H1 (cell line): ENCODE measurements at regions not wholly inside any gene's neighbourhood (a gene's known extent, or its start where the extent isn't known, plus 50 kb on each side); places are given as distances from the start of the nearest gene placed in this dataset.

Source experiments
- CTCF ChIA-PET: fragments of 300-600 bp; sonication (Branson Sonifier 250); formaldehyde crosslinking; loops from one replicate; lab custom pipeline; 2021; ENCODE audit not compliant: partially characterized antibody; lab: Charles Lee
- POLR2A ChIA-PET: fragments of 300-600 bp; sonication (Branson Sonifier 250); formaldehyde crosslinking; loops from one replicate; lab custom pipeline; 2021; ENCODE audit warnings: inconsistent platforms; ENCODE audit not compliant: partially characterized antibody; lab: Charles Lee
- DNase-seq, 2 experiments: peaks; one replicate each; pipeline versions ENCODE4 v3.0.0 to v3.0.0-alpha.2; 2010 to 2022; ENCODE audit warnings: low spot score in 2 of 2, low read depth in 1 of 2, mixed read lengths in 1 of 2
- FAIRE-seq: peaks from 2 replicates; lab custom pipeline; 2011; peaks lifted over from hg19 to GRCh38; lab: Jason Lieb, UNC
- H2AFZ ChIP-seq: 2 replicates; pipeline ENCODE4 v1.8.1; 2012; ENCODE audit warnings: low read length, inconsistent platforms
- H2AK5ac ChIP-seq: 2 replicates; pipeline ENCODE4 v1.6.1; 2013; ENCODE audit warnings: low read depth, low read length
- H2BK120ac ChIP-seq: replicated peaks from 2 replicates; pipeline ENCODE3; 2013; ENCODE audit warnings: low read depth, low read length, inconsistent platforms
- H2BK12ac ChIP-seq: 2 replicates; pipeline ENCODE4 v1.6.1; 2013; ENCODE audit warnings: low read depth, low read length
- H2BK15ac ChIP-seq: 2 replicates; pipeline ENCODE4 v1.6.1; 2013; ENCODE audit warnings: low read length
- H2BK20ac ChIP-seq: 2 replicates; pipeline ENCODE4 v1.6.1; 2013; ENCODE audit warnings: low read length
- H2BK5ac ChIP-seq: 2 replicates; pipeline ENCODE4 v1.6.1; 2013; ENCODE audit warnings: low read depth, low read length
- H3K14ac ChIP-seq: 2 replicates; pipeline ENCODE4 v1.6.1; 2013; ENCODE audit warnings: inconsistent platforms; ENCODE audit not compliant: insufficient read length
- H3K18ac ChIP-seq: 2 replicates; pipeline ENCODE4 v1.6.1; 2013; ENCODE audit warnings: low read length; ENCODE audit errors: extremely low read depth
- H3K23ac ChIP-seq: 2 replicates; pipeline ENCODE4 v1.6.1; 2013; ENCODE audit warnings: inconsistent platforms; ENCODE audit not compliant: insufficient read length
- H3K23me2 ChIP-seq: 2 replicates; pipeline ENCODE4 v1.6.1; 2013; ENCODE audit warnings: low read depth, low read length
- H3K27ac ChIP-seq: 2 replicates; pipeline ENCODE4 v1.6.1; 2011; ENCODE audit warnings: low read depth, low read length, inconsistent platforms
- H3K27me3 ChIP-seq, 4 experiments: replicated peaks in 1 of 4; 1 replicate in 1 of 4; 2 replicates in 3 of 4; pipeline versions ENCODE4 v1.6.1 to v1.8.1; 2011 to 2013; ENCODE audit warnings: low read length in 3 of 4, mild to moderate bottlenecking in 3 of 4, inconsistent platforms in 2 of 4, mixed read lengths in 2 of 4, moderate library complexity in 1 of 4; ENCODE audit not compliant: control insufficient read depth in 3 of 4, insufficient read depth in 3 of 4; ENCODE audit errors: extremely low read depth in 1 of 4
- H3K36me3 ChIP-seq, 4 experiments: 2 replicates each; pipeline versions ENCODE4 v1.6.1 to v1.8.1; 2011 to 2013; ENCODE audit warnings: mild to moderate bottlenecking in 4 of 4, low read length in 3 of 4, moderate library complexity in 2 of 4, control low read depth in 1 of 4, inconsistent platforms in 1 of 4; ENCODE audit not compliant: insufficient read depth in 4 of 4, control insufficient read depth in 2 of 4
- H3K4ac ChIP-seq: replicated peaks from 2 replicates; pipeline ENCODE3; 2013; ENCODE audit warnings: low read length, low read depth, mixed read lengths, inconsistent platforms; ENCODE audit not compliant: insufficient read length
- H3K4me1 ChIP-seq, 4 experiments: replicated peaks in 1 of 4; 1 replicate in 1 of 4; 2 replicates in 3 of 4; pipeline versions ENCODE4 v1.6.1 to v1.8.1; 2011 to 2013; ENCODE audit warnings: low read length in 3 of 4, inconsistent platforms in 2 of 4, mixed read lengths in 1 of 4; ENCODE audit not compliant: insufficient read depth in 4 of 4, control insufficient read depth in 3 of 4
- H3K4me2 ChIP-seq, 2 experiments: 2 replicates each; pipeline versions ENCODE4 v1.6.1 to v1.8.1; 2011 to 2013; ENCODE audit warnings: low read depth in 2 of 2, low read length in 2 of 2, control low read depth in 1 of 2, inconsistent platforms in 1 of 2, mild to moderate bottlenecking in 1 of 2; ENCODE audit not compliant: insufficient read depth in 1 of 2
- H3K4me3 ChIP-seq, 4 experiments: fragments of 200-600, 300-600 bp in 1 of 4; sonication (generic), shearing (Covaris generic), sonication (Bioruptor Twin) in 1 of 4; 2 replicates each; pipeline versions ENCODE4 v1.5.1 to v1.8.1; 2011 to 2016; ENCODE audit warnings: low read length in 4 of 4, low read depth in 3 of 4, control low read depth in 2 of 4, inconsistent platforms in 2 of 4, mild to moderate bottlenecking in 2 of 4, mixed read lengths in 1 of 4, moderate library complexity in 1 of 4; ENCODE audit not compliant: insufficient read depth in 2 of 4; ENCODE audit errors: extremely low read depth in 1 of 4
- H3K56ac ChIP-seq: replicated peaks from 2 replicates; pipeline ENCODE3; 2013; ENCODE audit warnings: low read depth, mild to moderate bottlenecking, mixed read lengths, low read length, inconsistent platforms; ENCODE audit not compliant: insufficient read length
- H3K79me1 ChIP-seq: 2 replicates; pipeline ENCODE4 v1.6.1; 2013; ENCODE audit warnings: low read depth, low read length, control low read depth
- H3K79me2 ChIP-seq, 2 experiments: 2 replicates each; pipeline versions ENCODE4 v1.6.1 to v1.8.1; 2012 to 2013; ENCODE audit warnings: low read length in 2 of 2, mild to moderate bottlenecking in 2 of 2, inconsistent platforms in 1 of 2; ENCODE audit not compliant: insufficient read depth in 2 of 2, control insufficient read depth in 1 of 2
- H3K9ac ChIP-seq, 4 experiments: replicated peaks in 1 of 4; 1 replicate in 1 of 4; 2 replicates in 3 of 4; pipeline versions ENCODE4 v1.6.1 to v1.8.1; 2011 to 2013; ENCODE audit warnings: low read depth in 3 of 4, low read length in 3 of 4, control low read depth in 2 of 4, mild to moderate bottlenecking in 2 of 4, moderate library complexity in 2 of 4, inconsistent platforms in 1 of 4; ENCODE audit errors: extremely low read depth in 1 of 4
- H3K9me3 ChIP-seq, 2 experiments: 2 replicates each; pipeline versions ENCODE4 v1.6.1 to v1.8.1; 2012 to 2013; ENCODE audit warnings: mild to moderate bottlenecking in 2 of 2, moderate library complexity in 2 of 2, control low read depth in 1 of 2, inconsistent platforms in 1 of 2, low read depth in 1 of 2, low read length in 1 of 2, mixed read lengths in 1 of 2; ENCODE audit not compliant: insufficient read depth in 2 of 2
- H4K20me1 ChIP-seq, 2 experiments: replicated peaks in 1 of 2; 2 replicates each; pipeline versions ENCODE3 to v1.8.1; 2011 to 2013; ENCODE audit warnings: inconsistent platforms in 2 of 2, low read length in 2 of 2, mild to moderate bottlenecking in 1 of 2; ENCODE audit not compliant: insufficient read depth in 2 of 2, control insufficient read depth in 1 of 2
- H4K5ac ChIP-seq: 2 replicates; pipeline ENCODE4 v1.6.1; 2013; ENCODE audit warnings: low read length, low read depth, mixed read lengths, inconsistent platforms; ENCODE audit not compliant: insufficient read length
- H4K8ac ChIP-seq: 2 replicates; pipeline ENCODE4 v1.8.0; 2013; ENCODE audit warnings: mild to moderate bottlenecking, moderate library complexity, low read length, inconsistent platforms; ENCODE audit not compliant: insufficient read depth; ENCODE audit errors: extremely low read depth
- H4K91ac ChIP-seq: replicated peaks from 2 replicates; pipeline ENCODE3; 2013; ENCODE audit warnings: low read length, mixed read lengths, inconsistent platforms; ENCODE audit not compliant: insufficient read length
- MAFK ChIP-seq: IDR thresholded peaks from 2 replicates; pipeline ENCODE4 v1.6.1; 2012; ENCODE audit warnings: low read depth, mild to moderate bottlenecking, improper control_type of control experiment, low read length
- USF2 ChIP-seq: IDR thresholded peaks from 2 replicates; pipeline ENCODE4 v1.6.1; 2011; ENCODE audit warnings: low read length, improper control_type of control experiment

- H4K8ac ChIP-seq = no peak overlapping the region
- no peak overlapping the region for H3K23ac ChIP-seq
- H3K23me2 ChIP-seq = no peaks in the 10 kb centered on the region
- H2BK12ac ChIP-seq = no peak overlapping the region
- TF ChIP-seq USF2 (no peak), MAFK (no peak)
- TF ChIP-seq, all 59 proteins: peak for 0
- Histone ChIP-seq H3K9me3 (no peaks in the 10 kb centered on the region), H2BK20ac (no peak overlapping the region), H3K36me3 (no peaks in the 10 kb centered on the region), H3K56ac (no peak overlapping the region), H2BK5ac (no peak overlapping the region), H3K4me2 (no peak overlapping the region), H3K4me1 (peaks cover 0 to 4% (median 0%) of the 10 kb centered on the region in 4 experiments; a peak in 1 of 7 replicates), H3K27ac (no peak overlapping the region), H4K91ac (no peak overlapping the region), H2BK15ac (no peak overlapping the region), H3K9ac (no peak overlapping the region), H3K4ac (no peak overlapping the region), H2AFZ (no peak overlapping the region), H3K14ac (no peak overlapping the region), H3K27me3 (no peaks in the 10 kb centered on the region), H2AK5ac (no peak overlapping the region), H3K18ac (no peak overlapping the region), H2BK120ac (no peak overlapping the region), H3K79me2 (no peaks in the 10 kb centered on the region), H3K79me1 (no peaks in the 10 kb centered on the region), H4K20me1 (no peaks in the 10 kb centered on the region), H4K5ac (no peak overlapping the region), H3K4me3 (no peak overlapping the region)
- CTCF ChIA-PET = interaction anchor here (0.5 to 1.5 kb wide), 2 partner anchors 204 to 210 kb away, joined by 3 read pairs; no protein-coding TSS in a partner anchor
- DNase-seq (no peak), FAIRE-seq (no peak)
- POLR2A ChIA-PET = no interaction called here
Observed at GRCh38 chr10:4556527-4556926, 269.5 kb upstream of the AKR1E2 start.
